Thyroid gland (tissue), 4 donors: ENCODE measurements at regions not wholly inside any gene's neighbourhood (a gene's known extent, or its start where the extent isn't known, plus 50 kb on each side); places are given as distances from the start of the nearest gene placed in this dataset.

Experiments
- DNase-seq, 2 donors: peaks; one replicate each; pipeline ENCODE4 v3.0.0-alpha.2; 2019
- H3K27ac ChIP-seq, 3 donors: fragments of 200-600 bp; sonication (generic); 1 replicate in 2 of 3; 2 replicates in 1 of 3; pipeline ENCODE4 v1.5.1; 2016 to 2019; ENCODE audit warnings: mild to moderate bottlenecking in 1 of 3, moderate library complexity in 1 of 3
- H3K27me3 ChIP-seq: fragments of 200-600 bp; sonication (generic); one replicate; pipeline ENCODE4 v1.5.1; 2019
- H3K36me3 ChIP-seq, 2 donors: fragments of 200-600 bp; sonication (generic); one replicate each; pipeline ENCODE4 v1.5.1; 2016 to 2019
- H3K4me1 ChIP-seq, 2 donors: fragments of 200-600 bp; sonication (generic); one replicate each; pipeline ENCODE4 v1.5.1; 2017 to 2019
- H3K4me3 ChIP-seq, 3 donors: fragments of 200-600 bp; sonication (generic); replicated peaks in 1 of 3; 1 replicate in 2 of 3; 2 replicates in 1 of 3; pipeline ENCODE4 v1.5.1; 2016; ENCODE audit warnings: mild to moderate bottlenecking in 1 of 3
- H3K9me3 ChIP-seq: fragments of 200-600 bp; sonication (generic); one replicate; pipeline ENCODE4 v1.5.1; 2017
- POLR2A ChIP-seq, 2 donors: fragments of 450-650 bp; IDR thresholded peaks; one replicate each; pipeline ENCODE4 v1.6.1; 2017; ENCODE audit warnings: antibody characterized with exemption in 2 of 2, mild to moderate bottlenecking in 2 of 2, moderate library complexity in 1 of 2
- WGBS, 2 donors: methylation state at CpG; one replicate each; pipeline ENCODE4 v1.1.5; 2017; 5-methylcytosine and 5-hydroxymethylcytosine counted together
- intact Hi-C: fragments of 100-400 bp; cut with DNase I; formaldehyde crosslinking; loops from one replicate; pipeline ENCODE4 v1.15.1; 2023
- TF ChIP-seq, protein P1 (sequence below), 6 experiments: fragments of 200-600 bp in 3 of 6; fragments of 450-650 bp in 3 of 6; sonication (generic) in 3 of 6; IDR thresholded peaks; one replicate each; pipeline ENCODE4 v1.5.1; 2016 to 2019; ENCODE audit warnings: antibody characterized with exemption in 6 of 6, mild to moderate bottlenecking in 2 of 6, inconsistent platforms in 1 of 6, moderate library complexity in 1 of 6

DNA sequence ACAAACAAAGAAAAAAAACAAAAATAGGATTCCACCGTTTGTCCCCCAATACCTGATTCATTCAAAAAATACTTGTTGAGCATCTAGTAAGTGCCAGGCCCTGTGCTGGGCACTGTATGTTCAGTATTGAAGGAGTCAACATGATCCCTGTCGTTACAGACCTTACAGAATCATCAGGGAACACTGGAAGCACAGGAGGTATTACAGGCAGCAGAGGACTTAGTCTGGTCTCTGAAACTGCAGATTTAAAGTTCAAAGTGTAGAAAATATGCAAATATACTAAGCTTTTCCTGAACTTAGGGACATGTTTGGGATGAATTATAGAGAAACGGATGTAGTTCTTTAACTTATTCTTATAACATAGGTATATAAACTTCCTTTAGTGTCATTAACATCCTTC lies 160.7 kb upstream of the RFC3 start:
- intact Hi-C loops, result no loop called here

DNA sequence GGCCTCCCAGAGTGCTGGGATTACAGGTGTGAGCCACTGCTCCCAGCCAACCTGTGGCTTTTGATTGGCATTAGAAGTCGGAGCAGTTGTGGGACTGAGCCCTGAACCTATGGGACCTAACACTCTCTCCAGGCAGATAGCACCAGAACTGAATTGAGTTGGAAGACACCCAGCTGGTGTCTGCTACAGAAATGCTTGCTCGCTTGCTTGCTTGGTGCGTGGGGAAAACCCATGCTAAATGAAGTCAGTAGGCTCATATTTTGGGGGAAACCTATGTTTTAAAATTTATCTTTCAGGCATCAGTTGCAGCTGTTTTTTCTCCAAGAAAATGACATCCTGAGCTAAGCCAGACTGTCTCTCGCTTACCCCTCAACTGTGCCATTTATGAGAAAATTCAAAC lies 158.5 kb upstream of the RFC3 start:
- no peak for DNase-seq
- 68 to 72% methylated on average over 4 of the region's 4 CpGs for WGBS, 2 donors
- intact Hi-C loops, result no loop called here
- no peak overlapping the region for H3K4me3 ChIP-seq
- H3K36me3 ChIP-seq, result no peaks in the 10 kb centered on the region
- H3K4me1 ChIP-seq, result no peaks in the 10 kb centered on the region
- H3K27ac ChIP-seq, result no peak overlapping the region
- H3K27me3 ChIP-seq, result no peaks in the 10 kb centered on the region
- H3K9me3 ChIP-seq, result no peaks in the 10 kb centered on the region
- TF ChIP-seq POLR2A (IDR thresholded peaks at IDR 0.05), result no peak
- TF ChIP-seq, protein P1, sequence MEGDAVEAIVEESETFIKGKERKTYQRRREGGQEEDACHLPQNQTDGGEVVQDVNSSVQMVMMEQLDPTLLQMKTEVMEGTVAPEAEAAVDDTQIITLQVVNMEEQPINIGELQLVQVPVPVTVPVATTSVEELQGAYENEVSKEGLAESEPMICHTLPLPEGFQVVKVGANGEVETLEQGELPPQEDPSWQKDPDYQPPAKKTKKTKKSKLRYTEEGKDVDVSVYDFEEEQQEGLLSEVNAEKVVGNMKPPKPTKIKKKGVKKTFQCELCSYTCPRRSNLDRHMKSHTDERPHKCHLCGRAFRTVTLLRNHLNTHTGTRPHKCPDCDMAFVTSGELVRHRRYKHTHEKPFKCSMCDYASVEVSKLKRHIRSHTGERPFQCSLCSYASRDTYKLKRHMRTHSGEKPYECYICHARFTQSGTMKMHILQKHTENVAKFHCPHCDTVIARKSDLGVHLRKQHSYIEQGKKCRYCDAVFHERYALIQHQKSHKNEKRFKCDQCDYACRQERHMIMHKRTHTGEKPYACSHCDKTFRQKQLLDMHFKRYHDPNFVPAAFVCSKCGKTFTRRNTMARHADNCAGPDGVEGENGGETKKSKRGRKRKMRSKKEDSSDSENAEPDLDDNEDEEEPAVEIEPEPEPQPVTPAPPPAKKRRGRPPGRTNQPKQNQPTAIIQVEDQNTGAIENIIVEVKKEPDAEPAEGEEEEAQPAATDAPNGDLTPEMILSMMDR (IDR thresholded peaks at IDR 0.05), result no peak

More for the DNA sequence above, 160.7 kb upstream of the RFC3 start:
- Histone ChIP-seq H3K27me3 (no peaks in the 10 kb centered on the region), H3K36me3 (no peaks in the 10 kb centered on the region), H3K27ac (no peak overlapping the region), H3K9me3 (no peaks in the 10 kb centered on the region), H3K4me1 (no peaks in the 10 kb centered on the region), H3K4me3 (no peak overlapping the region)
- WGBS, 2 donors, result 82 to 91% methylated on average over 3 of the region's 3 CpGs
- no peak for TF ChIP-seq POLR2A (IDR thresholded peaks at IDR 0.05)
- TF ChIP-seq, protein P1 (IDR thresholded peaks at IDR 0.05), result no peak
- no peak for DNase-seq

DNA sequence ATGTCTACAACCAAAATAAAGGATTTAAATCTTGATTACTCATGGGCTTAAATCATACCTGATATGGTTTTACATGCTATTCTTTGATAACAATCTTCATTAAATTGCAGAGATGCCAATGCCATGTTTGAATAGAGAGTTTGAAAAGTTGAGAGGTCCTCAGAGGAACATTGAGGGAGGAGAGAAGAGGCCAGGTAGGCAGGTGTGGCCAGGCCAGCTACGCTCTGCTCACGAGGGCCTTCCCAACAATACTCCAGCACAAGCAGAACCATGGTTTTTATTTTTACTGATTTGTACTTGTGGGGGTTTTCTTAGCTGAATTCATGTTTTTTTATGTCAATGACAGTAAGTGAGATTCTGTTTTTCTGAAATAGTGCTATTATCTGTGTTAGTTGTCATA lies 158.1 kb upstream of the RFC3 start:
- no peaks in the 10 kb centered on the region for H3K4me1 ChIP-seq
- H3K36me3 ChIP-seq, result no peaks in the 10 kb centered on the region
- no peak overlapping the region for H3K4me3 ChIP-seq
- intact Hi-C loops, result no loop called here
- H3K27ac ChIP-seq, result no peak overlapping the region
- H3K27me3 ChIP-seq, result no peaks in the 10 kb centered on the region
- H3K9me3 ChIP-seq, result no peaks in the 10 kb centered on the region
- WGBS, 2 donors, result 75 to 84% methylated on average over 2 of the region's 2 CpGs
- DNase-seq, result no peak
- TF ChIP-seq, protein P1 (IDR thresholded peaks at IDR 0.05), result no peak

DNA sequence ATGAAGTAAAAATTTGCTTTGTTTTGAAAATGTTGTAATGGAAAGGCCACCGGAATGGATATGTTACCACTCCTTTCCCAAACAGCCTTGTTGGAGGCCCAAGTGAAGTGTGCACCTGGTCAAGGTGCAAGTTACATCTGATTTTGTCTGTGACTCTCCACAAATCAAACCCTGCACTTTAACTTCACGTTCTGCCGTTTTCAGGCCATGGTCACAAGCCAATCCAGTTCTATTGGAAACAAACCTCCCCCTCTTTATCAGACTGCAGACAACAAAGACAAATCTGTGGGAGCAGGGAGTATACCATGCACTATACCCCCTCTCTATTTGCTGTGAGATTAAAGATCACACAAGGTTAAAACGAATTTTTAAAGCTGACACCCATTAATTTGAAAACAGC lies 155.6 kb upstream of the RFC3 start:
- 82 to 83% methylated on average over 4 of the region's 4 CpGs for WGBS, 2 donors
- Histone ChIP-seq H3K4me1 (no peaks in the 10 kb centered on the region), H3K27ac (no peak overlapping the region), H3K36me3 (no peaks in the 10 kb centered on the region), H3K9me3 (no peaks in the 10 kb centered on the region), H3K4me3 (no peak overlapping the region), H3K27me3 (no peaks in the 10 kb centered on the region)
- DNase-seq, result no peak
- TF ChIP-seq, protein P1 (IDR thresholded peaks at IDR 0.05), result no peak
- TF ChIP-seq POLR2A (IDR thresholded peaks at IDR 0.05), result no peak
- intact Hi-C loops, result no loop called here

DNA sequence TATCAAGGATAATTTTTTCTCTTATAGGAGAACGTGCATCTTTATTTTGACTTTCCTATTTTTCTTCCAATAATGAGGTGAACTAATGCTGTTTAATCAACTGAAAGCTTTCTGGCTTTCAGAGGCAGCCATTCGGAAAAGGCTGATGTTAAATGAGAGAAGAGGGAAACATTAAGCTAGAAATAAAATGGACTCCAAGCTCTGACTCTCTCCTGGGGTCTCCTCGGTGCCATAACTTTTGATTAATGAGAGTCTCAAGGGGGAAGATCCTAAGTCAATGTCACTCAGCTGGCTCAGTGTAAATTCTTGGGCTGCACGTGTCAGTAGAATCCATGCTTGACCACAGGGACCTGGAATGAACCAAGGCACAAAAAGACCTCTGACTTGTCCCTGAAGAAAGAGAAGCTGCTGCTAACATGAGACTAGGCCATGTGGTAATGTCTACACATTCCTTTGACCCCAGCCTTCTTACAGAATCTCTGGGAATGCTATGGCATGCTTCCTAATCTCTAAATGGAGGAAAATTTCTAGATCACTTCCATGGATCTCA lies 152.2 kb upstream of the RFC3 start:
- WGBS, 2 donors, result 82 to 88% methylated on average over 4 of the region's 4 CpGs
- H3K4me1 ChIP-seq, result no peaks in the 10 kb centered on the region
- no peak overlapping the region for H3K4me3 ChIP-seq
- intact Hi-C loops, result no loop called here
- DNase-seq, result no peak
- no peaks in the 10 kb centered on the region for H3K36me3 ChIP-seq
- H3K9me3 ChIP-seq, result no peaks in the 10 kb centered on the region
- TF ChIP-seq POLR2A (IDR thresholded peaks at IDR 0.05), result no peak
- TF ChIP-seq, protein P1 (IDR thresholded peaks at IDR 0.05), result no peak
- H3K27me3 ChIP-seq, result no peaks in the 10 kb centered on the region
- H3K27ac ChIP-seq, result no peak overlapping the region
